Naive thymus-derived CD4-positive, alpha-beta T cell (primary cell): ENCODE measurements at regions not wholly inside any gene's neighbourhood (a gene's known extent, or its start where the extent isn't known, plus 50 kb on each side); places are given as distances from the start of the nearest gene placed in this dataset.
A peak's percentile ranks its signal among the peaks of the same experiment; 100 is the strongest.

Experiments
- ATAC-seq: fragments of 150-1000 bp; cut with Tn5 transposase; 2 replicates; pipeline ENCODE4 v1.10.0; 2021; ENCODE audit warnings: mild to moderate bottlenecking, moderate library complexity
- CTCF ChIA-PET: fragments of 350-600 bp; sonication (Branson Sonifier 250); formaldehyde crosslinking; loops from one replicate; lab custom pipeline; 2021; ENCODE audit warnings: antibody characterized with exemption; lab: Charles Lee
- POLR2A ChIA-PET: fragments of 350-600 bp; sonication (Branson Sonifier 250); formaldehyde crosslinking; loops from one replicate; lab custom pipeline; 2021; ENCODE audit warnings: antibody characterized with exemption, inconsistent platforms; lab: Charles Lee
- DNase-seq, 9 donors: peaks; one replicate each; pipeline versions ENCODE4 v3.0.0 to v3.0.0-alpha.2; 2020 to 2022; ENCODE audit warnings: mixed read lengths in 1 of 9
- H3K27ac ChIP-seq: one replicate; pipeline ENCODE4 v1.7.0; 2013; ENCODE audit warnings: mild to moderate bottlenecking, low read depth, low read length, moderate library complexity
- H3K27me3 ChIP-seq, 2 donors: one replicate each; pipeline ENCODE4 v1.7.0; 2013; ENCODE audit warnings: low read length in 2 of 2, mild to moderate bottlenecking in 2 of 2, moderate library complexity in 2 of 2; ENCODE audit not compliant: control insufficient read depth in 2 of 2, insufficient read depth in 2 of 2
- H3K36me3 ChIP-seq, 3 experiments: 1 replicate in 2 of 3; 2 replicates in 1 of 3; pipeline ENCODE4 v1.7.0; 2013; ENCODE audit warnings: low read length in 3 of 3, mild to moderate bottlenecking in 3 of 3, moderate library complexity in 1 of 3; ENCODE audit not compliant: insufficient read depth in 3 of 3, control insufficient read depth in 2 of 3
- H3K4me1 ChIP-seq, 2 donors: one replicate each; pipeline ENCODE4 v1.7.0; 2013; ENCODE audit warnings: low read length in 2 of 2, mild to moderate bottlenecking in 2 of 2, moderate library complexity in 1 of 2; ENCODE audit not compliant: control insufficient read depth in 2 of 2, insufficient read depth in 2 of 2
- H3K4me3 ChIP-seq: 2 replicates; pipeline ENCODE4 v1.7.0; 2013; ENCODE audit warnings: mild to moderate bottlenecking, low read length
- H3K9me3 ChIP-seq, 3 experiments: 1 replicate in 2 of 3; 2 replicates in 1 of 3; pipeline ENCODE4 v1.7.0; 2013; ENCODE audit warnings: low read length in 3 of 3; ENCODE audit not compliant: control insufficient read depth in 2 of 3
- H3K27ac Mint-ChIP-seq, 9 donors: one replicate each; pipeline ENCODE4 v1.8.0; 2020 to 2022; ENCODE audit warnings: mixed read lengths in 9 of 9, mild to moderate bottlenecking in 8 of 9, moderate library complexity in 5 of 9, inconsistent platforms in 2 of 9
- H3K27me3 Mint-ChIP-seq, 5 donors: one replicate each; pipeline ENCODE4 v1.8.0; 2021 to 2022; ENCODE audit warnings: mixed read lengths in 5 of 5, mild to moderate bottlenecking in 1 of 5
- H3K36me3 Mint-ChIP-seq, 5 donors: one replicate each; pipeline ENCODE4 v1.8.0; 2020 to 2022; ENCODE audit warnings: mixed read lengths in 5 of 5, mild to moderate bottlenecking in 3 of 5, inconsistent platforms in 1 of 5
- H3K4me1 Mint-ChIP-seq, 7 donors: one replicate each; pipeline ENCODE4 v1.8.0; 2020 to 2022; ENCODE audit warnings: mixed read lengths in 7 of 7, mild to moderate bottlenecking in 3 of 7, inconsistent platforms in 1 of 7
- H3K4me3 Mint-ChIP-seq, 10 donors: one replicate each; pipeline ENCODE4 v1.8.0; 2020 to 2022; ENCODE audit warnings: mild to moderate bottlenecking in 10 of 10, mixed read lengths in 10 of 10, moderate library complexity in 6 of 10, inconsistent platforms in 2 of 10
- H3K9me3 Mint-ChIP-seq, 11 donors: one replicate each; pipeline ENCODE4 v1.8.0; 2020 to 2022; ENCODE audit warnings: mixed read lengths in 11 of 11, mild to moderate bottlenecking in 4 of 11, inconsistent platforms in 1 of 11, moderate library complexity in 1 of 11
- intact Hi-C, 2 donors: fragments of 100-400 bp; cut with micrococcal nuclease; formaldehyde crosslinking; loops; one replicate each; pipeline ENCODE4 v1.15.1; 2023

GRCh38 chrX:45750639-45751038 is 550.0 kb upstream of the DIPK2B start:
- Histone ChIP-seq H3K36me3 (peaks cover 0 to 3% (median 0%) of the 10 kb centered on the region in 3 experiments), H3K27ac (no peak overlapping the region), H3K4me1 (peaks cover 21 to 36% of the 10 kb centered on the region in 2 donors), H3K27me3 (no peaks in the 10 kb centered on the region), H3K4me3 (no peak overlapping the region), H3K9me3 (no peaks in the 10 kb centered on the region)
- no peaks in the 10 kb centered on the region for H3K27me3 Mint-ChIP-seq
- intact Hi-C loops, result no loop called here
- H3K4me1 Mint-ChIP-seq, result peaks cover 0 to 33% (median 8%) of the 10 kb centered on the region in 7 donors
- H3K36me3 Mint-ChIP-seq, result peaks cover 0 to 15% (median 5%) of the 10 kb centered on the region in 5 donors
- DNase-seq (no peak), ATAC-seq (no peak)
- H3K4me3 Mint-ChIP-seq, result no peak overlapping the region
- H3K9me3 Mint-ChIP-seq, result peaks cover 0 to 2% (median 0%) of the 10 kb centered on the region in 11 donors
- POLR2A ChIA-PET, result no interaction called here
- H3K27ac Mint-ChIP-seq, result no peak overlapping the region
- CTCF ChIA-PET, result no interaction called here

- H3K4me1 ChIP-seq, result peaks cover 17 to 32% of the 10 kb centered on the region in 2 donors
- Mint-ChIP-seq H3K27ac (peak overlapping the region in 5 of 9 donors; percentile 19 to 48 (median 28)), H3K4me3 (peak overlapping the region in 1 of 10 donors; percentile 26), H3K27me3 (no peaks in the 10 kb centered on the region), H3K4me1 (peaks cover 0 to 29% (median 8%) of the 10 kb centered on the region in 7 donors), H3K9me3 (peaks cover 0 to 2% (median 0%) of the 10 kb centered on the region in 11 donors), H3K36me3 (peaks cover 0 to 21% (median 8%) of the 10 kb centered on the region in 5 donors)
- H3K36me3 ChIP-seq, result peaks cover 0 to 5% (median 0%) of the 10 kb centered on the region in 3 experiments
- CTCF ChIA-PET, result no interaction called here
- POLR2A ChIA-PET, result no interaction called here
- no peaks in the 10 kb centered on the region for H3K9me3 ChIP-seq
- peak; percentile 59 for ATAC-seq
- intact Hi-C loops, result loop anchor here (1.0 to 5.0 kb wide), 2 partner anchors 234 to 1792 kb away; no protein-coding TSS in a partner anchor
- DNase-seq, result peak in 1 of 9 donors; percentile 33
- H3K27me3 ChIP-seq, result no peaks in the 10 kb centered on the region
- H3K4me3 ChIP-seq, result no peak overlapping the region
- no peak overlapping the region for H3K27ac ChIP-seq
Observed at GRCh38 chrX:45749375-45749774, 548.7 kb upstream of the DIPK2B start.

GRCh38 chrX:45748369-45748774 is 547.7 kb upstream of the DIPK2B start:
- Histone ChIP-seq H3K9me3 (no peaks in the 10 kb centered on the region), H3K4me1 (peaks cover 7 to 25% of the 10 kb centered on the region in 2 donors), H3K36me3 (peaks cover 0 to 5% (median 0%) of the 10 kb centered on the region in 3 experiments), H3K4me3 (no peak overlapping the region), H3K27me3 (no peaks in the 10 kb centered on the region), H3K27ac (no peak overlapping the region)
- no peak overlapping the region for H3K27ac Mint-ChIP-seq
- H3K27me3 Mint-ChIP-seq, result no peaks in the 10 kb centered on the region
- intact Hi-C loops, result loop anchor here in 1 of 2 donors (5.0 kb wide), 1 partner anchor 1791 kb away; no protein-coding TSS in a partner anchor
- DNase-seq (no peak), ATAC-seq (no peak)
- H3K4me1 Mint-ChIP-seq, result peaks cover 0 to 29% (median 8%) of the 10 kb centered on the region in 7 donors
- POLR2A ChIA-PET, result no interaction called here
- peaks cover 0 to 2% (median 0%) of the 10 kb centered on the region in 11 donors for H3K9me3 Mint-ChIP-seq
- no peak overlapping the region for H3K4me3 Mint-ChIP-seq
- peaks cover 0 to 24% (median 8%) of the 10 kb centered on the region in 5 donors for H3K36me3 Mint-ChIP-seq
- CTCF ChIA-PET, result no interaction called here

- Mint-ChIP-seq H3K36me3 (peaks cover 0 to 24% (median 8%) of the 10 kb centered on the region in 5 donors), H3K4me1 (peaks cover 0 to 29% (median 8%) of the 10 kb centered on the region in 7 donors), H3K9me3 (peaks cover 0 to 2% (median 0%) of the 10 kb centered on the region in 11 donors), H3K27me3 (no peaks in the 10 kb centered on the region), H3K27ac (no peak overlapping the region), H3K4me3 (no peak overlapping the region)
- Histone ChIP-seq H3K4me1 (peaks cover 2 to 20% of the 10 kb centered on the region in 2 donors), H3K27me3 (no peaks in the 10 kb centered on the region), H3K4me3 (no peak overlapping the region), H3K27ac (no peak overlapping the region), H3K36me3 (peaks cover 0 to 5% (median 0%) of the 10 kb centered on the region in 3 experiments), H3K9me3 (no peaks in the 10 kb centered on the region)
- intact Hi-C loops, result loop anchor here in 1 of 2 donors (5.0 kb wide), 1 partner anchor 1791 kb away; no protein-coding TSS in a partner anchor
- ChIA-PET CTCF (no interaction called here), POLR2A (no interaction called here)
- no peak for DNase-seq
- ATAC-seq, result no peak
Observed at GRCh38 chrX:45747905-45748304, 547.2 kb upstream of the DIPK2B start.

GRCh38 chrX:45745479-45745878 is 544.8 kb upstream of the DIPK2B start:
- peaks cover 0 to 25% (median 8%) of the 10 kb centered on the region in 7 donors for H3K4me1 Mint-ChIP-seq
- Histone ChIP-seq H3K36me3 (peaks cover 0 to 5% (median 0%) of the 10 kb centered on the region in 3 experiments), H3K4me1 (peaks cover 0 to 10% of the 10 kb centered on the region in 2 donors), H3K4me3 (no peak overlapping the region), H3K27me3 (no peaks in the 10 kb centered on the region), H3K9me3 (no peaks in the 10 kb centered on the region), H3K27ac (no peak overlapping the region)
- no peak overlapping the region for H3K27ac Mint-ChIP-seq
- H3K4me3 Mint-ChIP-seq, result no peak overlapping the region
- CTCF ChIA-PET, result no interaction called here
- POLR2A ChIA-PET, result no interaction called here
- peaks cover 0 to 22% (median 8%) of the 10 kb centered on the region in 5 donors for H3K36me3 Mint-ChIP-seq
- no peaks in the 10 kb centered on the region for H3K27me3 Mint-ChIP-seq
- ATAC-seq (no peak), DNase-seq (no peak)
- H3K9me3 Mint-ChIP-seq, result peaks cover 0 to 2% (median 0%) of the 10 kb centered on the region in 11 donors
- intact Hi-C loops, result loop anchor here in 1 of 2 donors (5.0 kb wide), 1 partner anchor 1788 kb away; no protein-coding TSS in a partner anchor

GRCh38 chrX:45743906-45744625 is 543.4 kb upstream of the DIPK2B start:
- Histone ChIP-seq H3K9me3 (no peaks in the 10 kb centered on the region), H3K4me3 (no peak overlapping the region), H3K36me3 (peaks cover 0 to 5% (median 0%) of the 10 kb centered on the region in 3 experiments), H3K4me1 (peaks cover 0 to 5% of the 10 kb centered on the region in 2 donors), H3K27me3 (no peaks in the 10 kb centered on the region), H3K27ac (no peak overlapping the region)
- no peak overlapping the region for H3K27ac Mint-ChIP-seq
- H3K27me3 Mint-ChIP-seq, result no peaks in the 10 kb centered on the region
- ATAC-seq, result no peak
- peaks cover 0 to 20% (median 8%) of the 10 kb centered on the region in 5 donors for H3K36me3 Mint-ChIP-seq
- no peak for DNase-seq
- ChIA-PET CTCF (interaction anchor here (1.1 kb wide), 1 partner anchor 10 kb away, joined by 3 read pairs; no protein-coding TSS in a partner anchor), POLR2A (interaction anchor here (0.7 kb wide), 1 partner anchor 29 kb away, joined by 3 read pairs; no protein-coding TSS in a partner anchor)
- H3K9me3 Mint-ChIP-seq, result peaks cover 0 to 3% (median 0%) of the 10 kb centered on the region in 11 donors
- peaks cover 0 to 12% (median 0%) of the 10 kb centered on the region in 7 donors for H3K4me1 Mint-ChIP-seq
- no peak overlapping the region for H3K4me3 Mint-ChIP-seq
- intact Hi-C loops, result no loop called here
